Astrocyte (in vitro differentiated cells and primary cell): ENCODE measurements at regions not wholly inside any gene's neighbourhood (a gene's known extent, or its start where the extent isn't known, plus 50 kb on each side); places are given as distances from the start of the nearest gene placed in this dataset.

Experiments
- DNase-seq: peaks from one replicate; pipeline ENCODE4 v3.0.0-alpha.2; 2010; ENCODE audit warnings: low read depth
- FAIRE-seq: peaks from 2 replicates; lab custom pipeline; 2011; peaks lifted over from hg19 to GRCh38; lab: Jason Lieb, UNC
- H2AFZ ChIP-seq: 2 replicates; pipeline ENCODE4 v1.6.0; 2012; ENCODE audit warnings: low read depth, low read length, inconsistent platforms
- H3K27ac ChIP-seq: 2 replicates; pipeline ENCODE4 v1.5.1; 2011; ENCODE audit warnings: low read depth, low read length, inconsistent platforms
- H3K27me3 ChIP-seq: 2 replicates; pipeline ENCODE4 v1.6.0; 2011; ENCODE audit warnings: low read length, inconsistent platforms; ENCODE audit not compliant: insufficient read depth
- H3K36me3 ChIP-seq: 2 replicates; pipeline ENCODE4 v1.5.1; 2011; ENCODE audit warnings: low read length, inconsistent platforms; ENCODE audit not compliant: insufficient read depth
- H3K4me1 ChIP-seq: 2 replicates; pipeline ENCODE4 v1.5.1; 2011; ENCODE audit warnings: low read length, inconsistent platforms; ENCODE audit not compliant: insufficient read depth
- H3K4me2 ChIP-seq: 2 replicates; pipeline ENCODE4 v1.6.0; 2012; ENCODE audit warnings: low read length, inconsistent platforms
- H3K4me3 ChIP-seq: 2 replicates; pipeline ENCODE4 v1.5.1; 2011; ENCODE audit warnings: low read depth, mild to moderate bottlenecking, low read length, inconsistent platforms; ENCODE audit not compliant: insufficient read depth
- H3K79me2 ChIP-seq: 2 replicates; pipeline ENCODE4 v1.6.0; 2012; ENCODE audit warnings: mild to moderate bottlenecking, low read length, inconsistent platforms; ENCODE audit not compliant: insufficient read depth
- H3K9ac ChIP-seq: 2 replicates; pipeline ENCODE4 v1.6.0; 2012; ENCODE audit warnings: mild to moderate bottlenecking, low read length, inconsistent platforms
- H3K9me3 ChIP-seq: 2 replicates; pipeline ENCODE4 v1.5.1; 2012; ENCODE audit warnings: low read depth, mild to moderate bottlenecking, low read length, inconsistent platforms; ENCODE audit not compliant: insufficient read depth
- H4K20me1 ChIP-seq: 2 replicates; pipeline ENCODE4 v1.6.0; 2012; ENCODE audit warnings: low read length, inconsistent platforms; ENCODE audit not compliant: insufficient read depth
- H3K27ac Mint-ChIP-seq: one replicate; pipeline ENCODE4 v1.8.0; 2021; ENCODE audit warnings: mild to moderate bottlenecking, mixed read lengths; ENCODE audit not compliant: unreplicated experiment
- H3K27me3 Mint-ChIP-seq: one replicate; pipeline ENCODE4 v1.8.0; 2021; ENCODE audit warnings: low read depth, mixed read lengths; ENCODE audit not compliant: unreplicated experiment
- H3K36me3 Mint-ChIP-seq: one replicate; pipeline ENCODE4 v1.8.0; 2021; ENCODE audit warnings: low read depth, mixed read lengths; ENCODE audit not compliant: unreplicated experiment
- H3K4me1 Mint-ChIP-seq: one replicate; pipeline ENCODE4 v1.8.0; 2021; ENCODE audit warnings: low read depth, mixed read lengths; ENCODE audit not compliant: unreplicated experiment
- H3K4me3 Mint-ChIP-seq: one replicate; pipeline ENCODE4 v1.8.0; 2021; ENCODE audit warnings: mild to moderate bottlenecking, moderate library complexity, mixed read lengths; ENCODE audit not compliant: unreplicated experiment
- H3K9me3 Mint-ChIP-seq: one replicate; pipeline ENCODE4 v1.8.0; 2021; ENCODE audit warnings: mild to moderate bottlenecking, mixed read lengths; ENCODE audit not compliant: unreplicated experiment
- EZH2 ChIP-seq: IDR thresholded peaks from 2 replicates; pipeline ENCODE4 v1.6.1; 2012; ENCODE audit warnings: mild to moderate bottlenecking, low read length, inconsistent platforms; ENCODE audit not compliant: insufficient read depth
- TF ChIP-seq, protein P1 (sequence below): IDR thresholded peaks from 2 replicates; pipeline ENCODE4 v1.5.1; 2011; ENCODE audit warnings: low read depth, mild to moderate bottlenecking, inconsistent platforms, low read length, moderate library complexity; ENCODE audit not compliant: insufficient read depth

DNA sequence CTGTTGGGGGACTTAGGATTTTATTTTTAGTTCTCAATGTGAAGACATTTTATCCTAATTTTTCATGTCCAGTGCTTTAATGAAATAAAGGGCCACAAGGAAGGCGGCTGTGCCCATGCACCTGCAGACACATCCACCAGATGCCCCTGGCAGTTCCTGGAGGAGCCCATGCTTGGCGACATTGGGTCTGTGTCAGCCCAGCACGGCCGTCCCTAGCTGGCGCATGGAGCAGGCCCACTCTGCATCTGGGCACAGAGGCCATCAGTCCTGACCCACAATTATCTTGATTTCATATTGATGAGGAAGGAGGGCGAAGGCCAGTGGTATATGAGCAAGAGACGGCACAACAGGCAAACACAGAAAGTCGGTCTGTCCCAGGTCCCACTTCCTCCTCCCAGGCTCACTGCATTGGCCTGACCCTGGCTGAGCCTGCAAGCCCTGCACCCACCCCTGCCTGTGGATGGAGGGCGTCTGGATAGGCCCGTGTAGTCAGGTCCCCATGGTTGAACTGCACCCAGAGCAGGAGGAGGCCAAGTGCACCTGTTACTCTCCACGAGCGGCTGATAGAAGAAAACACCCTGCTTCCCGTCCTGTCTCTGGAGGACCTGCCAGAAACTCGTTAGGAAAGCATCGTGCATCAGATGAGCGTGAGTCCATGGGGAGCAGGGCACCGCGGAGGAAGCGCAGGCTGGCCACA lies 296.9 kb downstream of the BRD1 start:
- Histone ChIP-seq H3K4me1 (no peaks in the 10 kb centered on the region), H3K9me3 (peaks cover 11% of the 10 kb centered on the region), H3K4me3 (no peak overlapping the region), H3K79me2 (no peaks in the 10 kb centered on the region), H3K27ac (no peak overlapping the region), H3K27me3 (peaks cover 2% of the 10 kb centered on the region), H3K9ac (no peak overlapping the region), H3K36me3 (no peaks in the 10 kb centered on the region), H3K4me2 (no peak overlapping the region), H2AFZ (no peak overlapping the region), H4K20me1 (no peaks in the 10 kb centered on the region)
- H3K4me1 Mint-ChIP-seq, result no peaks in the 10 kb centered on the region
- no peak overlapping the region for H3K27ac Mint-ChIP-seq
- H3K9me3 Mint-ChIP-seq, result peaks cover 5% of the 10 kb centered on the region
- H3K4me3 Mint-ChIP-seq, result no peak overlapping the region
- no peak for TF ChIP-seq EZH2
- TF ChIP-seq, protein P1, sequence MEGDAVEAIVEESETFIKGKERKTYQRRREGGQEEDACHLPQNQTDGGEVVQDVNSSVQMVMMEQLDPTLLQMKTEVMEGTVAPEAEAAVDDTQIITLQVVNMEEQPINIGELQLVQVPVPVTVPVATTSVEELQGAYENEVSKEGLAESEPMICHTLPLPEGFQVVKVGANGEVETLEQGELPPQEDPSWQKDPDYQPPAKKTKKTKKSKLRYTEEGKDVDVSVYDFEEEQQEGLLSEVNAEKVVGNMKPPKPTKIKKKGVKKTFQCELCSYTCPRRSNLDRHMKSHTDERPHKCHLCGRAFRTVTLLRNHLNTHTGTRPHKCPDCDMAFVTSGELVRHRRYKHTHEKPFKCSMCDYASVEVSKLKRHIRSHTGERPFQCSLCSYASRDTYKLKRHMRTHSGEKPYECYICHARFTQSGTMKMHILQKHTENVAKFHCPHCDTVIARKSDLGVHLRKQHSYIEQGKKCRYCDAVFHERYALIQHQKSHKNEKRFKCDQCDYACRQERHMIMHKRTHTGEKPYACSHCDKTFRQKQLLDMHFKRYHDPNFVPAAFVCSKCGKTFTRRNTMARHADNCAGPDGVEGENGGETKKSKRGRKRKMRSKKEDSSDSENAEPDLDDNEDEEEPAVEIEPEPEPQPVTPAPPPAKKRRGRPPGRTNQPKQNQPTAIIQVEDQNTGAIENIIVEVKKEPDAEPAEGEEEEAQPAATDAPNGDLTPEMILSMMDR, result no peak
- H3K27me3 Mint-ChIP-seq, result peaks cover 45% of the 10 kb centered on the region
- DNase-seq (no peak), FAIRE-seq (no peak)
- H3K36me3 Mint-ChIP-seq, result no peaks in the 10 kb centered on the region

DNA sequence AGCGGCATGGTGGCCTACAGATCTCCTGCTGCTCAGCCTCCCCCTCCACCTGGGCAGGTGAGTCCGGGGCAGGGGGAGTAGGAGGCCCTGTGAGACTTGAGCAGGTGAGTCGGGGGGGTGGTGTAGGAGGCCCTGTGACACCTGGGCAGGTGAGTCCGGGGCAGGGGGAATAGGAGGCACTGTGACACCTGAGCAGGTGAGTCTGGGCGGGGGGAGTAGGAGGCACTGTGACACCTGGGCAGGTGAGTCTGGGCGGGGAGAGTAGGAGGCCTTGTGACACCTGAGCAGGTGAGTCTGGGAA lies 299.3 kb downstream of the BRD1 start:
- FAIRE-seq, result no peak
- Histone ChIP-seq H3K36me3 (no peaks in the 10 kb centered on the region), H3K79me2 (no peaks in the 10 kb centered on the region), H3K4me1 (no peaks in the 10 kb centered on the region), H3K9ac (no peak overlapping the region), H4K20me1 (no peaks in the 10 kb centered on the region), H3K27me3 (peaks cover 2% of the 10 kb centered on the region), H3K4me2 (no peak overlapping the region), H3K9me3 (peaks cover 11% of the 10 kb centered on the region), H3K27ac (no peak overlapping the region), H3K4me3 (no peak overlapping the region), H2AFZ (no peak overlapping the region)
- TF ChIP-seq, protein P1, result no peak
- no peak overlapping the region for H3K27ac Mint-ChIP-seq
- H3K4me1 Mint-ChIP-seq, result no peaks in the 10 kb centered on the region
- DNase-seq, result no peak
- H3K9me3 Mint-ChIP-seq, result peaks cover 5% of the 10 kb centered on the region
- peaks cover 38% of the 10 kb centered on the region for H3K27me3 Mint-ChIP-seq
- H3K4me3 Mint-ChIP-seq, result no peak overlapping the region
- H3K36me3 Mint-ChIP-seq, result no peaks in the 10 kb centered on the region

DNA sequence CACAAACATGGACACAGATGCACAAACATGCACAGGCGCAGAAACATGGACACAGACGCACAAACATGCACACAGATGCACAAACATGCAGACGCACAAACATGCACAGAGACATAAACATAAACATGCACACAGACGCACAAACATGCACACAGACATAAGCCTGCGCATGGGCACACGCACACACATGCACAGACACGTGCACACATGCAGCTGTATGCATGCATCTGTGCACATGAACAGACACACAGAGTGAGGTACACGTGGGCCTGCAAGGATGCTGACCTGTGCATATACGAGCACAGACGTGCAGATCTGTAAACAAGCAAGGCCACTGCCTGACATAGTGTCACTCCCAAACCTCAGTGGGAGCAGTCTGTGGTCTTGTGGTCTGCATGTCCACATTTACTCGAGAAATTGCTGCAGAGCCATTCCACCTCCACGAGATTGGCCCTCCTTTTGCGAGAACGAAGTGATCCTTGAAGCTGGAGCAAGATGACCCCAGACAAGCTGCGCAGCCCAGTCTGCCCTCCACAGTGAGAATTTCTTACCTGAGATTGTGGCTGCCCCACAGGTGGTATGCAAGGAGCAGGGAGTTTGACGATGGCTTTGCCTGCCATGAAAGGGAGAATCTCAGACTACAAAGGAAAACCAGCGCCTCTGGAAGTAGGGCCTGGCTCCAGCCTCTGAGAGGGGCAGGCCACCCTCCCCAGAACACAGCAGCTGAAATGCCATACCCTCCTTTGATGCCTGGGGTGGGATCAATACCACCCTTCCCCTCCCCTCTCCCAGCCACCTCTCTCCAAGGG lies 299.9 kb downstream of the BRD1 start:
- peaks cover 34% of the 10 kb centered on the region for H3K27me3 Mint-ChIP-seq
- H4K20me1 ChIP-seq, result no peaks in the 10 kb centered on the region
- H3K9me3 Mint-ChIP-seq, result peaks cover 5% of the 10 kb centered on the region
- H3K27ac ChIP-seq, result no peak overlapping the region
- TF ChIP-seq, protein P1, result no peak
- peaks cover 5% of the 10 kb centered on the region for H3K9me3 ChIP-seq
- H3K4me3 Mint-ChIP-seq, result no peak overlapping the region
- no peaks in the 10 kb centered on the region for H3K36me3 Mint-ChIP-seq
- no peaks in the 10 kb centered on the region for H3K79me2 ChIP-seq
- no peak overlapping the region for H2AFZ ChIP-seq
- H3K9ac ChIP-seq, result no peak overlapping the region
- no peak overlapping the region for H3K4me2 ChIP-seq
- no peak overlapping the region for H3K27ac Mint-ChIP-seq
- H3K4me1 ChIP-seq, result no peaks in the 10 kb centered on the region
- H3K4me3 ChIP-seq, result no peak overlapping the region
- no peaks in the 10 kb centered on the region for H3K36me3 ChIP-seq
- FAIRE-seq (no peak), DNase-seq (no peak)
- peaks cover 2% of the 10 kb centered on the region for H3K27me3 ChIP-seq
- no peaks in the 10 kb centered on the region for H3K4me1 Mint-ChIP-seq
